Inferior parietal cortex (tissue), 1 donor: ENCODE measurements at regions not wholly inside any gene's neighbourhood (a gene's known extent, or its start where the extent isn't known, plus 50 kb on each side); places are given as distances from the start of the nearest gene placed in this dataset.

ENCODE experiments used
- DNase-seq: peaks from one replicate; pipeline ENCODE4 v3.0.0-alpha.2; 2016; ENCODE audit errors: extremely low spot score

- DNase-seq = no peak
Observed at GRCh38 chr13:104011505-104012241, 945.5 kb upstream of the SLC10A2 start.

DNA sequence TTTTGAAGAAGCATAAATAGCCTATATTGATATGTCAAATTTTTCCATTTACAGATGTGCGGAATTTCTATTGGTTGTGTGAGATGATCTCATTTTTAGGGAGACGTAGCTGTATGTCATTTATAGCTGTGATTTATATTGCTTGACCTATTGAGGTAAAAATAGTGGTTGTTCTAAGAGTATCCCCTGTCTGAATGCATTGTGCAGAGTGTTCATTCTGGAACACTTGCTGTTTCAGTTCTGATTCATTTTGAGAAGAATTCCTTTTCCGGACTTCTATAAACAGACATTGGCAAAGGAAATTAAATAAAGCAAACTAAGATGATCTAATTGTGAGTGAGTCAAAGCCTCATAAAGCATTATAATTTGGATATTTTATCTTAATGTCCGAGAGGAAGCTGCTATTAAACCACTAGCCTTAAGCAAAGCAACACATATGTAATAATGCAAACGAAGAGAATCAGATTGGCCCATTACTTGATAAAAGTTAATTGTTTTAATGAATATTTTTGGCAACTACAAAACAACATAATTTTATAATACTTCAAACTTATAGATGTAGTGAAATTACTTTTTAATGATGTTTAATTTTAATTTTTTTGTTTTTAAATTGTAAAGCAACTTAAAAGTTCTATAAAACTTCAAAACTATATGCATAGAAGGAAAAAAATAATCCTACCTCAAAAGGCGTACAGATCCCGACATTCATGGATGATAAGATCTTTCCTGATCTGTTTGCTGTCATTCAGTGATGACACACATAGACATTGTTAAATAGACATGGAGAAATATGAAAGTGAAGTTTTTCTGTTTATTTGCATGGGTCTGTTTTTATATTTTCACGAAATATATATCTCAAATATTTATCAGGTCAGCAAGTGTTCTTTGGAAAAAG is 942.6 kb upstream of the SLC10A2 start:
- DNase-seq = no peak

GRCh38 chr13:104008075-104008474 is 941.9 kb upstream of the SLC10A2 start:
- DNase-seq = no peak

DNA sequence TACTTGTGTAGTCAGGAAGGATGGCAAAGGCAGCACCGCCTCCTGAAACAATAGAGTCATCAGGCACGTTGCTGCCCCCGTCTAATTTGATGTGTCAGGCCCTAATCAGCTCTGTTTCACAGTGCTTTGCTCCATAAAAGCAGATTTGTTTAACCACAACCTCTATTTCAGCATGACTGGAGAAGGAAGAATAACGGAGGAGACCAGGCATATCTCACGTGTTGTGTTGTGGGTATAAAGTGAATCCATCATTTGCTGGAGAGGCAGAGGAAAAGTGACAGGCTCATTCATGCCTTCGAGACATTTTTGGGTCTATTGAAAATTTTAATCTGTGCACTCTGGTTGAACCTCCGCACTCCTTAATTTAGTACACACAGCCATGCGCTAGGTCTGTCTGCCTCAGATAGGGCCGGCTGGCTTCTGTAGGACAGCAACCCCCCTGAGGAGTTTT is 940.4 kb upstream of the SLC10A2 start:
- DNase-seq = no peak

DNA sequence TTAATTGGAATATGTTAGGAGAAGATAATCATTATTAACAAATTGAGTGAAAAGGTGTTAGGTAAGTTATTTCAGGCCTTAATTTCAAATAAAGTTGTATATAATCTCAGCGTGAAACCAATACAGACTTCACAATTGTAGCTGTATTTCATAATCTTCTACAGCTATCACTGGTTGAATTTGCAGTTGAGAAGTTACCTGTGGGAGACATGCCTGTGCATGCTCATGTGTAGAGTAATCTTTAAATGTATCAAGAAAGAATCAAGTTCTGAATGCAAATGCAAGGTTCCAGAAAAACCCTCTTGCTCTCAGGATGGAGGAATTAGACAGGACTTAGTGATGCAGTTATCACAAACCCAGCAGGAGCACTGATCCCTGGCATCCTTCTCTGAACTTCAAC is 938.4 kb upstream of the SLC10A2 start:
- no peak for DNase-seq

DNA sequence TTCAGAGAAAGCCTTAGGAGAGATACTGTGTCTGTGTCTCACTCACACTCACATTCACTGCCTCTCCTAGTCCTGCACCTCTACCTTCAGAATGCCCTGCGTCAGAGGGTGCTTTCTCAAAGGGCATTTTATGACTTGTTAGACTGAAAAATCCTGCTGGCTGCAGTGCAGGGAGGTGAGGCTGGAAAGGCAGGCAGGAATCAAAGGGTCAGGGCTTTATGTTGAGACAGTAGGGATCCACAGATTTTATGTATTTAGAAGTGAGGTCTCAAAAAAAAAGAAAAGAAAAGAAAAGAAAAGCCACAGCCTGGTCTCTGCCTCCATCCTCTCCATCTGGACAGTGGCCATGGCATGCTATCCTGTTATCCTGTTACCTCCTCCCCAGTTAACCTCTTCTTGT is 936.0 kb upstream of the SLC10A2 start:
- no peak for DNase-seq

GRCh38 chr13:104001766-104002165 is 935.5 kb upstream of the SLC10A2 start:
- DNase-seq = no peak

DNA sequence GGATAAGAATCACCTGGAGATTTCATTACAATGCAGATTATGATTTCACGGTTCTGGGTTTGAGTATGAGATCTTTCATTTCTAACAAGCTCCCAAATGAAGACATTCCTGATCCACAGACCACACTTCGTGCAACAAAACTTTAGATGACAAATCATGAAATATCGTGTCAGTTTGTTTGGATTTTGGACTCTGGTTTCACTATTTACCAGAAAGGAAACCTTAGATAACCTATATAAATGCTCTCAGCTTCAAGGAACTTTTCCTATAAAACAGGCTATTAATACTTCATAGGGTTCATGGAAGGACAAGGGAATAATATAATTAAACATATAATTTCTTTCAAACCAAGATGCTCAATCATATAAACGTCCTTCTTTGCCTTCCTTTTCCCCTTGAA is 930.5 kb upstream of the SLC10A2 start:
- no peak for DNase-seq

DNA sequence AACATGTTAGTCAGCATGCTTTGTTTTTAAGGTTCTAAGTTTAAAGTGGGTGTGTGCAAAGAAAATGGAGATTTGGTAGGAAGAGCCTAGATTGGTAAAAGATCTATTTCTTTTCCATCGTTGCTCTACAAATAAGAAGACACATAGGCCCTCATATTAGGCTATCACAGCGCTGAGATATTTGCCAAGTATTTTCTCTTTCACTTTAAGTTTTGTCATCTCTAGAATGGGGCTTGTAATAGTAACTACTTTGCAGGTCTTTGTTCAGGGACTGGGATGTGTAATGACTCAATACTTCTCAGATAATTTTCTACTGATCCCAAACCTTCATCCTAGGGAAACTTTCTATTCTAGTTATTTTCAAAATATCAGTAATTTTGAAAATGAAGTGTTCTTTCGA is 917.7 kb upstream of the SLC10A2 start:
- no peak for DNase-seq

DNA sequence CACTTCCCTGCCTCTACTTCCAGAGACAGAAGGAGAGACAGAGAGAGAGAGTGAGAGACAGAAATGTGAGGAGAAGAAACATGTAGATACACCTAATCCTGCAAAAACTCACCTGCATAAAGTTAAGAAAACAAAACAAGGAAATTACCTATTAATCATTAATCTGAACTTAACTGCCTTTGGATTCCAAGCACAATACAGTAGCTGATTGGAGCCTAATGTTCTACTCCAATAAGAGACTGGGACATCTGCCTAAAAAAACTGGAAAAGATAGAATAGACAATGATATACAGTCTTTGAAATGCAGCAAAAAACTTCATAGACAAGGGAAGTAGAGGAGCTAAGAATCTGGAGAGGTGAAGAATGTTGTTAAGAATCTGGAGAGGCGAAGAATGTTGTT is 910.2 kb upstream of the SLC10A2 start:
- no peak for DNase-seq

DNA sequence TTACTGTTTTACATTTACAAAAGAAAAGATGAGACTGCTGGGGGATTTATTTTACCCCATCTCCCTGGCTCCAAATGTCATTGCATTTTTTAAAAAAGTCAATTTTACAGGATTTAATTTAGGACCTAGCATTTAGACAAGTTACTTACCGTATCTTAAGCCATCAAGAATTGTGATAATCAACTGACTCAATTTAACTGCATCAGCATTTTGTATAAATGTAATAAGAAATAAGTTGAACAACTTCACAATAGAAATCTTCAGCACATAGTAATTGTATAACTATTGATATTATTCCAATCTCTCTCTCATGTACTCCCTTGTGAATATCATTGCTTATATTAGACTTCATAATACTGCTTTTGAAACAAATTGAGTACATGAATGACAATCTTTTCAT is 907.5 kb upstream of the SLC10A2 start:
- no peak for DNase-seq

DNA sequence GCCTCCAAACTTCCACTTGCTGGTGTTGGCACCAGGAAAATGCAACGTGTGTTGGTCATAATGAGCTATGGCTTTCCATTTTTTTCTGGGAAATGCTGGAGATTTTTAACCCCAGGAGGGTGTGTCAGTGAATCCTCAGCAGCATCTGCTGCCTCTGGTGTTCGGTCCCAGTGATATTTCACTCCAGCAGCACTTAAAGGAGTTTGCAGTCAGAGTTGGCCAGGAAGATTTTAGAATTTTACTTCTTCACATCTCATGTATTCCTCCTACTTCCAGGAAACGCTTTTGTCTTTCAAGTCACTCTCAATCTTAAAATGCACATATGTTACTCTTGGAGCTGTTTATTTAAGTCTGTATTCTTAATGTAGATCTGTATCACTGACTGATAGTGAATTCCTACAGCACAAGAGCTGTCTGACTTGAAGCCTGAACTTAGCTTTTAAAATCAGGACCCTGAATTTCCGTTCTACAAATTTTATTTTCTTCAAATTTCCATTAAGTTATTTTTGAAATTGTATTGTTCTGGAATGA is 903.4 kb upstream of the SLC10A2 start:
- no peak for DNase-seq

DNA sequence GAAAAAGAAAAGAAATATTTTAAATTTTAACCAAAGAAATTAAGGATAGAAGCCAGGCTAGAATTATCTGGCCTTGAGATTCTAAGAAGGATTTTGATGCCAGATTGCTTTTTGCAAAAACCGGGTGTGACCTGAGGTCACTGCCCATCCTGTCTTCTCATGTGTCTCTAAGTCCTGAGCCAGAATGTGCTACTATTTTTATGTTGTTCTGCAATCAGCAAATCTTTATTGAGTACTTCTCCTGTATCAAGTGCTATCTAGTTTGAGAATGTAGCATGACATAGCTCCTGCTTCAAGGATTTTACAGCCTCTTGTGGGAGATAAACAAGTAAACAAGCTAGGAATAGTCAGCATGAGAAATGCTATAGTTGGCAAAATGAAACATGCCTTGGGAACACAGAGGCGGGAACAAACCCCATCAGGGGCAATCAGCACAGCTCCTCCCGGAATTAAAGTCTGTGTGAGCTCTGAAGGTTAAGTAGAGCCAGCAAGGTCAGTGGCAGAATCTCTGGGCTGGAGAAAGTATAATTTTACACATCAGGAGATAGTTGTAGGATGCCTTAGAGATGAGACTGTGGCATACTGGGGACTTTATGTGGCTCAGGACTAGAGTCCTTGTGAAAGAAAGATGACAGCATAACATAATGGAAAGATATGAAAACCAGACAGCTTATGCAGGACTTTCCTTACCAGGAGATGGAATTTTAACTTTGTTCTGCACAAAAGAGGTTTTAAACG is 899.5 kb upstream of the SLC10A2 start:
- DNase-seq = no peak

GRCh38 chr13:103961784-103962183 is 895.6 kb upstream of the SLC10A2 start:
- DNase-seq = no peak

GRCh38 chr13:103961129-103961528 is 894.9 kb upstream of the SLC10A2 start:
- no peak for DNase-seq

DNA sequence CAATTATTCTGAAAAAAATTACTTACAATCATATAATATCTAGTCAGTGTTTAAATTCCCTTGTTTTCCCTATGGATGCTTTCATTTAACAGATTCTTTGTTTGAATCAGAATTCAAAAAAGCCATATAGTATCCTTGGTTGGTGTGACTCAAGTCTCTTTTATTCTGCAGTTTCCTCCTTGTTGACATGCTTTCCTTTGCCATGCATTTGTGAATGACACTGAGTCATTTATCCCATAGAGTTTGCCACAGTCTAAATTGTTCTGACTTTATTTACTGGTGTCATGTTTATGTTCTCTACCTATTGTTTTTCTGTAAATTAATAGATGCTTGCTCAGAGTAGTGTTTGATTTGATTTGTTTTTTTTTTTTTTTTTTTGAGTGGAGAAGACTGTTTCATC is 893.8 kb upstream of the SLC10A2 start:
- DNase-seq = no peak

- DNase-seq = no peak
Observed at GRCh38 chr13:103958691-103959090, 892.5 kb upstream of the SLC10A2 start.

- DNase-seq = no peak
Observed at GRCh38 chr13:103957939-103958338, 891.7 kb upstream of the SLC10A2 start.

- DNase-seq = no peak
Observed at GRCh38 chr13:103953859-103954258, 887.6 kb upstream of the SLC10A2 start.

DNA sequence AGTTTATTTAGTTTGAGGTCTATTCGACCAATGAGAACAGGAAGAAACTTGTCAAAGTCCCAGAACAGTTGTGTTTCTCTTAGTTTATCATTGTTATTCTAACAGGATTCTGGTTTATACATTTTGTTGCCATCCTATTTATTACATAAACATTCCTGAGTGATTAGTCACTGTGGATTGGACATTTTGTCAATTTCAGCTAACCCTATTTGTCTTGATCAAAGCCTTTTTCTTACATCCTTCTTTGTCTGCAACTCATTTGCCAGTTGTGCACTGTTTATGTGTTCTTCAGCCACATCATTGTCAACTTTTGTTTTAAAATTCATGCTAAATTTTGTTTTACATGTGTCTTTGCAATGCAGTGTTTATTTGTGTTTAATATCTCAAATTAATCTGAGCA is 886.0 kb upstream of the SLC10A2 start:
- no peak for DNase-seq

- DNase-seq = no peak
Observed at GRCh38 chr13:103948426-103948825, 882.2 kb upstream of the SLC10A2 start.

- no peak for DNase-seq
Observed at GRCh38 chr13:103945836-103946235, 879.6 kb upstream of the SLC10A2 start.
